Esophagus muscularis mucosa (tissue), 4 donors: ENCODE measurements at regions not wholly inside any gene's neighbourhood (a gene's known extent, or its start where the extent isn't known, plus 50 kb on each side); places are given as distances from the start of the nearest gene placed in this dataset.

Experiments used
- EP300 ChIP-seq: sonication (generic); formaldehyde crosslinking; IDR thresholded peaks from one replicate; pipeline ENCODE4 v1.6.1; 2017; ENCODE audit warnings: antibody characterized with exemption
- POLR2A ChIP-seq: fragments of 450-650 bp; IDR thresholded peaks from one replicate; pipeline ENCODE4 v1.6.1; 2017; ENCODE audit warnings: antibody characterized with exemption, moderate library complexity, mild to moderate bottlenecking, low read depth
- POLR2AphosphoS5 ChIP-seq, 2 donors: sonication (generic); formaldehyde crosslinking; IDR thresholded peaks; one replicate each; pipeline ENCODE4 v1.6.1; 2017; ENCODE audit warnings: antibody characterized with exemption in 2 of 2
- TF ChIP-seq, protein P1 (sequence below), 3 experiments: fragments of 200-600 bp in 2 of 3; fragments of 450-650 bp in 1 of 3; sonication (generic) in 2 of 3; IDR thresholded peaks; one replicate each; pipeline ENCODE4 v1.5.1; 2017 to 2019; ENCODE audit warnings: antibody characterized with exemption in 3 of 3, mild to moderate bottlenecking in 2 of 3, moderate library complexity in 1 of 3

DNA sequence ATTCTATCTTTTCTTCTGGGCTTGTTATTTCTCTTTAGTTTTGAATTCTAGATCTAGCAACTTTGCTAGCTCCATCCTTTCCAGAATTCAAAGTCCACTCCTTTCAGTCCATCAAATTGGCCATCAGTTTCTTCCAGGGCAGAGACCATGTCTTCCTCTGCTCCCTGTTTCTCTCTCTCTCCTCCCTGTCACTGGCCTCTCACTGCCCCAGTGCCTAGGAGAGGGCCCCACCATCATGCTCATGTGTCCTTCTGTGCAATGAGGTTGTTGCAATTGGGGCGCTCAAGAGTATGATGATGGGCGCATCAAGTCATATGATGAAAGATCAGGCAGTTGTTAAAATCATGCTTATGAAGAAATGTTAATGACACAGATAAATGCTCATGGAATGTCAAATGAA is 159.2 kb upstream of the HS6ST1 start:
- TF ChIP-seq, protein P1, sequence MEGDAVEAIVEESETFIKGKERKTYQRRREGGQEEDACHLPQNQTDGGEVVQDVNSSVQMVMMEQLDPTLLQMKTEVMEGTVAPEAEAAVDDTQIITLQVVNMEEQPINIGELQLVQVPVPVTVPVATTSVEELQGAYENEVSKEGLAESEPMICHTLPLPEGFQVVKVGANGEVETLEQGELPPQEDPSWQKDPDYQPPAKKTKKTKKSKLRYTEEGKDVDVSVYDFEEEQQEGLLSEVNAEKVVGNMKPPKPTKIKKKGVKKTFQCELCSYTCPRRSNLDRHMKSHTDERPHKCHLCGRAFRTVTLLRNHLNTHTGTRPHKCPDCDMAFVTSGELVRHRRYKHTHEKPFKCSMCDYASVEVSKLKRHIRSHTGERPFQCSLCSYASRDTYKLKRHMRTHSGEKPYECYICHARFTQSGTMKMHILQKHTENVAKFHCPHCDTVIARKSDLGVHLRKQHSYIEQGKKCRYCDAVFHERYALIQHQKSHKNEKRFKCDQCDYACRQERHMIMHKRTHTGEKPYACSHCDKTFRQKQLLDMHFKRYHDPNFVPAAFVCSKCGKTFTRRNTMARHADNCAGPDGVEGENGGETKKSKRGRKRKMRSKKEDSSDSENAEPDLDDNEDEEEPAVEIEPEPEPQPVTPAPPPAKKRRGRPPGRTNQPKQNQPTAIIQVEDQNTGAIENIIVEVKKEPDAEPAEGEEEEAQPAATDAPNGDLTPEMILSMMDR (IDR thresholded peaks at IDR 0.05): no peak
- no peak for TF ChIP-seq POLR2A
- no peak for TF ChIP-seq EP300
- TF ChIP-seq POLR2AphosphoS5 (IDR thresholded peaks at IDR 0.05): no peak
